ENCODE measurements at regions not wholly inside any gene's neighbourhood (a gene's known extent, or its start where the extent isn't known, plus 50 kb on each side); places are given as distances from the start of the nearest gene placed in this dataset.

DNA sequence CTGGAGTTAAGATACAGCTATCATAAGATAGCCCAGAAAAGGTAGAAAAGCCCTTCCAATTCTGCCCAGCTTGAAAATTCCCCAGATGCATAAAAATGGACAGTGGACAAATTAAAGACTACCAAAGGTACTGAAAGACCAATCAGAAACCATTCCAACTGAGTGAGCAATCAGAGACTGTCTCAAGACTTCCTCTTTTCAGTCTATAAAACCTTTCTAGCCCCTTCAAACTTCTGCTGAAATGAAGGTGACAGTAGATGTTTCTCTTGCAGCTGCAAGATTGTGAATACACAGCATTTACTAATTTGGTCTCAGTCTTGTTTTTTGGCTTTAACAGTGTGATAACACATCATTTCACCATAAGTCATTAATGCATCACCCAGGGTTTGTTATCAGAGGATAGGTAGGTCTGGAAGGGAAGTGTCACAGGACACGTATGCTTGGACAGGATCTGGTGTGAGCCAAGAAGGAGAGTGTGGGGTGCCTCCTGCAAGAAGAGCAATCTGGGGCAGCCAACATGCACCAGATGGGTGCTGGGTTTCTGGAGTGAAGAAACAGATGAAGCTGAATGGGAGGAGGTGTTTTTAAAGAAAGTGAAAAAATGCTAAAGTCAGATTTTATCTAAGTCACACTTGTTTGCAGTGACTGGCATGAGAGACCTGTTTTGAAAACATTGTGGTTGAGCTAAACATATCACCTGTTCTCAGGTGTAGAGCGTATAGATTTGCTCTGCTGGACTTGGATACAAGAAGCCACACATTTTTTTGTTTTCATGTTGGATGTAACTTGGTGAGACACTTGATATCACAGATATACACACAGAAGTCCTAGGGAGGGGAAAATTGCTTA lies 75.3 kb upstream of the DDX18 start:
- DNase-seq = no peak
- no peak for ATAC-seq
- no peak overlapping the region for H3K4me3 Mint-ChIP-seq
- TF ChIP-seq, protein P1, sequence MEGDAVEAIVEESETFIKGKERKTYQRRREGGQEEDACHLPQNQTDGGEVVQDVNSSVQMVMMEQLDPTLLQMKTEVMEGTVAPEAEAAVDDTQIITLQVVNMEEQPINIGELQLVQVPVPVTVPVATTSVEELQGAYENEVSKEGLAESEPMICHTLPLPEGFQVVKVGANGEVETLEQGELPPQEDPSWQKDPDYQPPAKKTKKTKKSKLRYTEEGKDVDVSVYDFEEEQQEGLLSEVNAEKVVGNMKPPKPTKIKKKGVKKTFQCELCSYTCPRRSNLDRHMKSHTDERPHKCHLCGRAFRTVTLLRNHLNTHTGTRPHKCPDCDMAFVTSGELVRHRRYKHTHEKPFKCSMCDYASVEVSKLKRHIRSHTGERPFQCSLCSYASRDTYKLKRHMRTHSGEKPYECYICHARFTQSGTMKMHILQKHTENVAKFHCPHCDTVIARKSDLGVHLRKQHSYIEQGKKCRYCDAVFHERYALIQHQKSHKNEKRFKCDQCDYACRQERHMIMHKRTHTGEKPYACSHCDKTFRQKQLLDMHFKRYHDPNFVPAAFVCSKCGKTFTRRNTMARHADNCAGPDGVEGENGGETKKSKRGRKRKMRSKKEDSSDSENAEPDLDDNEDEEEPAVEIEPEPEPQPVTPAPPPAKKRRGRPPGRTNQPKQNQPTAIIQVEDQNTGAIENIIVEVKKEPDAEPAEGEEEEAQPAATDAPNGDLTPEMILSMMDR (IDR thresholded peaks at IDR 0.05) = no peak
- intact Hi-C loops (cut with micrococcal nuclease) = no loop called here
- H3K4me1 Mint-ChIP-seq (ENCODE audit: low read depth) = no peaks in the 10 kb centered on the region
- no peaks in the 10 kb centered on the region for H3K9me3 Mint-ChIP-seq
- no peaks in the 10 kb centered on the region for H3K36me3 Mint-ChIP-seq (ENCODE audit: low read depth)
- CTCF ChIA-PET = no interaction called here
- POLR2A ChIA-PET = no interaction called here
- H3K27me3 Mint-ChIP-seq = peaks cover 5% of the 10 kb centered on the region
- H3K27ac Mint-ChIP-seq = no peak overlapping the region

DNA sequence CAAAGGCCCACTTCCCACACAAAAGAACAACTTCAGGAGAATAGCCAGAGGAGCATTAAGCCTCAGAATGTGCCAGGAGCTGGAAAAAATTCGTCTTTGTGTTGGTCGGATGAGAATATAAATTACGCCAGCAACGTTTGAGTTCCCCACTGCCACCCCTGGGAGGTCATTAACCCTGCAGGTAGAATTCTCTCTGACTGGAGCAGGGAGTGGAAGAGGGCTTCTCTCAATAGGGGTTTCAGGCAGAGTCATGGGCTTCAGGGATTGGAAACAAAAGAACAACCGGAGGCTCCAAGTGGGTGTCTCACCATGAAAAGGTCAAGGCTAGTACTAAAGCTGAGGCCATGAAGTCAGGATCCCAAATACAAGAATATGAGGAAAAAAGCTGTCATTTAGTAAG lies 69.0 kb upstream of the DDX18 start:
- TF ChIP-seq, protein P1 (IDR thresholded peaks at IDR 0.05) = no peak
- Mint-ChIP-seq H3K9me3 (no peaks in the 10 kb centered on the region), H3K4me3 (no peak overlapping the region), H3K4me1 (ENCODE audit: low read depth) (no peaks in the 10 kb centered on the region), H3K27me3 (peaks cover 6% of the 10 kb centered on the region), H3K36me3 (ENCODE audit: low read depth) (no peaks in the 10 kb centered on the region), H3K27ac (no peak overlapping the region)
- ChIA-PET POLR2A (no interaction called here), CTCF (no interaction called here)
- no peak for ATAC-seq
- intact Hi-C loops (cut with micrococcal nuclease) = no loop called here
- DNase-seq = no peak

DNA sequence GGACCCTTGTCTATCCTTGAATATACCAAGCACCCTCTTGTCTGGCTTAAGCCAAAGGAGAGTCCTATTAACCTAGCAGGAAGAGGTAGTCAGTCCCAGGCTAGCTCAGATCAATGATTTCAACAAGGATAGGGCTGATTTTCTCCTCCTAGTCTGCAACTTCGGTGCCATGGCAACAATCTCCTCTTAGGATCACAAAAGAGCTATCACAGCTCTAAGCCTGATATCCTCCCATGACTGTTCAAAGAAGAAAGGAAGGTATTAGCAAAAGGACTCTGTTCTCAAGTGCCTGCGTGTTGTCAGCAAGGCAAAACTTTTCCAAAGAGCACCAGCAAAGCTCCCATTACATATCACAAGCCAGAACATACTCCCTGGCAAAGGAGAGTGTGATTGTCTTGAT lies 58.7 kb upstream of the DDX18 start:
- Mint-ChIP-seq H3K27ac (no peak overlapping the region), H3K27me3 (no peaks in the 10 kb centered on the region), H3K4me3 (no peak overlapping the region), H3K36me3 (ENCODE audit: low read depth) (no peaks in the 10 kb centered on the region), H3K4me1 (ENCODE audit: low read depth) (no peaks in the 10 kb centered on the region), H3K9me3 (peaks cover 2% of the 10 kb centered on the region)
- no peak for DNase-seq
- intact Hi-C loops (cut with micrococcal nuclease) = no loop called here
- ChIA-PET POLR2A (no interaction called here), CTCF (no interaction called here)
- ATAC-seq = no peak
- TF ChIP-seq, protein P1 (IDR thresholded peaks at IDR 0.05) = no peak

DNA sequence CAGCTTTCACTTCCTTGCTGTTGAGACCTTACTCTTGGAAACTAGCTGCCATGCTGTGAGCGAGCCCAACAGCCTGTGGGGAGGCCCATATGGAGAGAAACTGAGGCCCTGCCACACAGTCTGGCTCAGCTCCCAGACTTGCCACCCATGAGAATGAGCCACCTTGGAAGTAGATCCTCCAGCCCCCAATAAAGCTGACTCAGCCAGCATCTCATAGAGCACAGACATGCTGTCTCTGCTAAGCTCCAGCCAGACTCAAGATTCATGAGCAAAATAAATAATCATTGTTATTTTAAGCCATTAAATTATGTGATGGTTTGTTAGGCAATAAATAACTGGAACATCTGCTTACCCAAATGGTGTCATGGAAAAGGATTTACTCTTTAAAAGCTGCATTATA lies 53.6 kb upstream of the DDX18 start:
- Mint-ChIP-seq H3K27me3 (no peaks in the 10 kb centered on the region), H3K27ac (no peak overlapping the region), H3K4me3 (no peak overlapping the region), H3K9me3 (no peaks in the 10 kb centered on the region), H3K4me1 (ENCODE audit: low read depth) (no peaks in the 10 kb centered on the region), H3K36me3 (ENCODE audit: low read depth) (no peaks in the 10 kb centered on the region)
- TF ChIP-seq, protein P1 (IDR thresholded peaks at IDR 0.05) = no peak
- ChIA-PET POLR2A (no interaction called here), CTCF (no interaction called here)
- DNase-seq (no peak), ATAC-seq (no peak)
- intact Hi-C loops (cut with micrococcal nuclease) = no loop called here

DNA sequence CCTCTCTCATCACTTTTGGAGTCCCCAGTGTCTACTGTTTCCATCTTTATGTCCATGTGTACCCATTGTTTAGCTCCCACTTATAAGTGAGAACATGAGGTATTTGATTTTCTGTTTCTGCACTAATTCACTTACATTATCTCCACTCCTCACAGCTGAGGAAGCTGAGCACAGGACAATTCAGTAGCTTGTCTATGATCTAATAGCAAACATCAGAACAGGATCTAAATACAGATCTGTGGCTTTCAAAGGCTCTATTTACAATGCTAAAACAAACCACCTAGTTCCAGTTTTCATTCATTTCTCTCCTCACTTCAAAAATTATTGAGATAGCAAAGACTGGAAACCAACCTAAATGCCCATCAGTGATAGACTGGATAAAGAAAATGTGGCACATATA lies 52.0 kb upstream of the DDX18 start:
- H3K4me3 Mint-ChIP-seq = no peak overlapping the region
- H3K36me3 Mint-ChIP-seq (ENCODE audit: low read depth) = no peaks in the 10 kb centered on the region
- DNase-seq = no peak
- ATAC-seq = no peak
- TF ChIP-seq, protein P1 (IDR thresholded peaks at IDR 0.05) = no peak
- ChIA-PET POLR2A (no interaction called here), CTCF (no interaction called here)
- no peaks in the 10 kb centered on the region for H3K4me1 Mint-ChIP-seq (ENCODE audit: low read depth)
- no peak overlapping the region for H3K27ac Mint-ChIP-seq
- no peaks in the 10 kb centered on the region for H3K9me3 Mint-ChIP-seq
- intact Hi-C loops (cut with micrococcal nuclease) = no loop called here
- no peaks in the 10 kb centered on the region for H3K27me3 Mint-ChIP-seq
